ENCODE measurements at regions not wholly inside any gene's neighbourhood (a gene's known extent, or its start where the extent isn't known, plus 50 kb on each side); places are given as distances from the start of the nearest gene placed in this dataset.

GRCh38 chr18:37956902-37957301, 391.3 kb upstream of the CELF4 start:
- TF ChIP-seq CREB1 (CRISPR knock-in tag; IDR thresholded peaks at IDR 0.05; ENCODE audit: low read depth) (no peak), CTCF (conservative IDR thresholded peaks at IDR 0.05; ENCODE audit: low read depth in 2 of 2) (no peak), EZH2phosphoT487 (IDR thresholded peaks at IDR 0.05; ENCODE audit: unreplicated experiment) (no peak), POLR2AphosphoS5 (IDR thresholded peaks at IDR 0.05; ENCODE audit: low read depth) (no peak), ZNF114 (CRISPR knock-in tag; IDR thresholded peaks at IDR 0.05) (no peak), ZNF331 (CRISPR knock-in tag; IDR thresholded peaks at IDR 0.05; ENCODE audit: low read depth) (no peak)

Data from GM23338 (cell line).